A204.1 (cell line): ENCODE measurements at regions not wholly inside any gene's neighbourhood (a gene's known extent, or its start where the extent isn't known, plus 50 kb on each side); places are given as distances from the start of the nearest gene placed in this dataset.
"Not testable (repeated sequence)": the region's sequence is repeated elsewhere in the genome, so short reads cannot be mapped to it uniquely, and the experiment has no call there.

Source experiments
- FAIRE-seq: peaks from 2 replicates; lab custom pipeline; 2012; peaks lifted over from hg19 to GRCh38; lab: Jason Lieb, UNC

DNA sequence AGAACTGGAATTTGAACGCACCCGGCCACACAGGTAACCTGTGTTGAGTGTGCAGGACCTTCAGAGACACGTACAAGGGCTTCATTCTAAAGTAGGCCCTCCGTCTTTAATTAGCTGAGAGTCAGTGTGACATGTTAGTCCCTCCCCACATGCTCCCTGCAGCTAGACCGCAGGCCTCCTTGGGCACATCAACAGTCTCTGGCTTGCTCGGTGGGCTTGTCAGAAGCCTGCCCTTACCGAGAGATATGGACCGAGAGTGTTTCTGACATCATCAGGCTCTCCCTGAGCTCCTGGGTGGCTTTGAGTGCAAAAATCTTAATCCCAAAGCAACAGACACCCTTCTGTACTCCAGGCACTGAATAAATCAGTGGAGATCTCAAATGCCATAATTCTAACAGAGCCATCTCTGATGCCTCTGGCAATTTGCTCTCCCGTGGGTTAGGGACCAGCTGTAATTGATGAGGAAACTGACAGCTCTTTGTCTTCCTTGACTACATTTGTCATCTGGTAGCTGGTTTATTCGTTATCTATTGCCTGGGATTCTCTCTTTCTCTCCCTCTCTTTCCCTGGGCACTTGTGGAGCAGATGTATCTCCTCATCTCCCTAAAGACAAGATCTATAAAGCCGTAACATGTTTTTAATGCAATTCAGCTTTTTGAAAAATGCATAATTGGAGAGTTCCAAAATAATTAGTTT lies 850.6 kb downstream of the TYW1 start:
- FAIRE-seq, result no peak

DNA sequence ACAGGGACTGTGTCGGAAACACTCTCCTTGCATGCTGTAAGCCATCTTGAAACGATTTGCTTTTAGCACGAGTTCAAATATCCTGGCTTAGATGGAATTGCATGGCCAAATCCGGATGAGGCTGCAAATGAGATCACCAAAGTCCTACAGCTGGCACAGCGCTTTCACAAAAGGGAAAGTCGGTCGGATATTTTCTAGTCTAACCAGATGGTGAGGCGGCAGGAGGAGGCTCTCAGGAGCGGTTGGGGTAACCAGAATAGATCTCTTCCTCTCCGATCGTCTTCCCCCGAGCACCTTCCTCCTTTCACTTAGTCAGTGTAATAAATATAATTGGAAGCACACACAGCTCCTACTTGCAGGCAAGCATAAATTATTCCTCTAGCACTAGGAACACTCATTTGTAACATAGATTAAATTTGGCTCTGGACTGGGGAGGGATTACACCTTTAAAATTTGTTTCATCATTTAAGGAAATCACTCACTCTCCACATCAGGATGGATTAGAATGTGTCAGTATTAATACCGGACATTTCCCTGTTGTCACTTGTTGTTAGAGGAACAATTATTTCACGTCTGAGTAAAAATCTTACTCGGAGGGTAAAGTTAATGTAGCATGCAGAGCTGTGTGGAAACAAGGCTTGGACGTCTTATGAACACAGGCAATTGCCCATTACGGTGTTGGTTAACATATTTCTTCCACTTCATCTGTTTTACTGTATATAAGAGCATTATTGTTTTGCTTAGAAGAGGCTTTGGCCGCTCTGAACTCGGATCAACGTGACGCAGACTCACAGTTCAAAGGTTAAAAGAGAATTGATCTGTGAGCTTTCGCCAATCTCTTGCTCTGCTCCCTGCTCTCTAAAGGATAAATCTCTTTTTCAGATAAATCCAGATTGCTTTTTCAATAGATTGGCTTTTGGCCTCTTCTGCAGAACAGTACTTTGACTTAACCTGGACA lies 857.9 kb downstream of the TYW1 start:
- no peak for FAIRE-seq

GRCh38 chr7:67855322-67855721 lies 858.7 kb downstream of the TYW1 start:
- no peak for FAIRE-seq

DNA sequence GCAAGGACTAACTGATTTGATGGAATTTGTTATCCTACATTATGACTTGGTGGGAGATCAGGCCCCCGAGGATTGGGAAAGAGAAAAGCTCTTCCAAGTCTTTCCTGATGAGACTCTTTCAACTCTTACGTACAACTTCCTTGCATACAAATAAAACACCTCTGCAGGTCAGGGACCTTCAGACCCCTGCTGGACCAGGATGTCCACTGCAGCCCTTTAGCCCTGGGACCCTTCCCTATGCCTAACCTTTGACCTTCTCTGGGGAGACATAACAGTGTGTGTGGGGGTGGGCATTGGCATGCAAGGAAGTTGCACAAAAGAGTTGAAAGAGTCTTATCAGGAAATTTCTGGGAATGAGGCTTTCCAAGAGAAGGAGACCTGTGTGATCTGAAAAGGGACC lies 859.4 kb downstream of the TYW1 start:
- FAIRE-seq, result no peak

GRCh38 chr7:67857698-67858097 lies 861.1 kb downstream of the TYW1 start:
- FAIRE-seq, result no peak

DNA sequence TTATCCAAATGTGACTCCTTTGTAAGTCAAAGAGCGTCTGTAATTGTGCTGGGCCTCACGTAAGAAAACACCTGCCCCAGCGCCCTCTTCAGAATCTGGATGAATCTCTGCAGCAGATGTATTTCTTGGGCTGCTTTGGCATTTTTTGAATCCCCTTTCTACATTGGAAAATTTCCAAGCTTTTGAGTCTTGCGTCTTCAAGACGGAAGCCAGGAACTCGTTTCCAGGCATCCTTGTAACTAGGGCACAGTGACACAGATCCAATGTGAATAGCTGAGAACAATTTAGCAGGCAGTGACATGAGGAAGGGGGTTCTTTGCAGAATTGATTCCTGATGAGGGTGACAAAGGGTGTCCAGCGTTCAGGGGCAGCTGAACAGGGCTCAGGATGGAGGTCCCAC lies 862.3 kb downstream of the TYW1 start:
- no peak for FAIRE-seq

- no peak for FAIRE-seq
Observed at GRCh38 chr7:67863911-67864310, 867.3 kb downstream of the TYW1 start.

- no peak for FAIRE-seq
Observed at GRCh38 chr7:67866054-67866453, 869.4 kb downstream of the TYW1 start.

- no peak for FAIRE-seq
Observed at GRCh38 chr7:67866812-67867211, 870.2 kb downstream of the TYW1 start.

GRCh38 chr7:67870396-67870795 lies 873.8 kb downstream of the TYW1 start:
- no peak for FAIRE-seq

DNA sequence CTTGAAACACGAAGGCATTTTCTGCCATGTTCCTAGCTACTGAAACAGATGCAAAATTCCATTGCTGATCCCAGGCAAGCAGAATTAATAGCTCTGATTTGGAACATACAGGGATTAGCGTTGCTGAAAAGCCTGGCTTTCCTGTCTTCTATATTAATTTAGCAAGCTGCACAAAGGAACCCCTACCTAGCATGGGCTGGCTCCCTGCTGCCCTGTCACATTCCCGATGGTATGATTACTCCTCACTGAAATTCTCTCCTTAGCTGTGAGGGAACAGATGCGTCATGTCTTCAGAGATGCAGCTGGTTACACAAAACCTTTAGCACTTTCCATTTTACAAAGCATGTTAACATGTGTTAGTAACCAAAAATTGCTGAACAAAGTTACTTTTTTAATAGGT lies 878.9 kb downstream of the TYW1 start:
- no peak for FAIRE-seq

GRCh38 chr7:67878808-67879207 lies 882.2 kb downstream of the TYW1 start:
- no peak for FAIRE-seq

- no peak for FAIRE-seq
Observed at GRCh38 chr7:67882843-67883242, 886.2 kb downstream of the TYW1 start.

DNA sequence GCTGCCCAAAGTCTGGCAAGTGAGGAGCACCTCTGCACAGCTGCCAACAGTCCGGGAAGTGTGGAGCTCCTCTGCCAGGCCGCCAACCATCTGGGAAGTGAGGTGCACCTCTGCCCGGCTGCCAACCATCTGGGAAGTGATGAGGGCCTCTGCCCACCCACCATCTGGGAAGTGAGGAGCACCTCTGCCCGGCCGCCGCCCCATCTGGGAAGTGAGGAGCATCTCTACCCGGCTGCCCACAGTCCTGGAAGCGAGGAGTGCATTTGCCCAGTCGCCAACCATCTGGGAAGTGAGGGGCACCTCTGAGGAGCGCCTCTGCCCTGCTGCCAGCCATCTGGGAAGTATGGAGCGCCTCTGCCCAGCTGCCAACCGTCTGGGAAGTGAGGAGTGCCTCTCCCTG lies 893.7 kb downstream of the TYW1 start:
- no peak for FAIRE-seq

- no peak for FAIRE-seq
Observed at GRCh38 chr7:67894746-67895145, 898.1 kb downstream of the TYW1 start.

- FAIRE-seq, result no peak
Observed at GRCh38 chr7:67896721-67897120, 900.1 kb downstream of the TYW1 start.

GRCh38 chr7:67900456-67900855 lies 903.8 kb downstream of the TYW1 start:
- no peak for FAIRE-seq

DNA sequence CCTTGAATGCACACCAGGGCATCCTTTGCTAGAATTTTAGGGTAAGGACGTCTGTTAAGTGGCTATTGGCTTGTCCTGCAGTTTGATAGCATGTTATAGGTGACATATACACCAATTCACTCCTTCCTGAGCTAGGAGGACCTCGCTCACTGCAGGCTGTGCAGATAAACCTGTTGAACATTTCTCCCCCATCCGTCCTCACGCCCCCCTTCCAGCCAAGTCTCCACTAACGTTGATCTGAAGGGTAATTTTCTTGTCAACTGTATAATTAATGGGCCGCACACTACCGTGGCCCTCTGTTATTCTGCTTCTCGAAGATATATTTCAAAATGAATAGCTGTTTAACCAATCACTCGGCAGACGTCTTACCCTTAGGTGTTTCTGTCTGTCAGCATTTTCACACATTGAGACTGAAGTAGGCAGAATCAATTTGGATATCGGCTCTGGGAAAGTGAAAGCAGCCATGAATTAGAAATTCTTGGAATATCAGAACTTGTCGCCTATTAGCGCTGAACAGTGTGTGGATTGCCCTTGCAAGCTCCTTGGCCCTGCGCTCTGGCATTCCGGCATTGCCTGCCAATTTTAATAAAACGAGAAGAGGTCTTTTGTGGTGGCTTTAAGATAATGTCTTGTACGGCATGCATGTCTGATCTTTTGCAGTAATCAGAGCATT lies 905.3 kb downstream of the TYW1 start:
- FAIRE-seq, result no peak

DNA sequence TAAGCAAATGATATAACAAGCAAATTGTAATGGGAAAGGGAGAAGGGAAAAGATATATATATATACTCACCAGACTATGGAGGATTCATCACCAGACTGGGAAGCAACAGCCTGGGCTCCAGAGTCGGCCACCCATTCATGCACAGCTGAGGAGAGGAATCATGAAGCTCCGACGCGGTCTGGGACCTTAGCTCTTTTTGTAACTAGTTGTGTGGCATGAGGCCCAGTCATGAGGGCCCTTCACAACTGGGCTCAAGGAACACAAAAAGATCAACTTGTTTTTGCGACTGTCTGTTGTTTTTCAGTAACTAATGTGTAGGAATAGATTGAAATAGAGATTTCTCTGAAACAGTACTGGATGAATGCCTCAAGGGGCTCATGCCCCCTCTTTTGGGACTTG lies 911.2 kb downstream of the TYW1 start:
- FAIRE-seq, result no peak

- no peak for FAIRE-seq
Observed at GRCh38 chr7:67912437-67912836, 915.8 kb downstream of the TYW1 start.

DNA sequence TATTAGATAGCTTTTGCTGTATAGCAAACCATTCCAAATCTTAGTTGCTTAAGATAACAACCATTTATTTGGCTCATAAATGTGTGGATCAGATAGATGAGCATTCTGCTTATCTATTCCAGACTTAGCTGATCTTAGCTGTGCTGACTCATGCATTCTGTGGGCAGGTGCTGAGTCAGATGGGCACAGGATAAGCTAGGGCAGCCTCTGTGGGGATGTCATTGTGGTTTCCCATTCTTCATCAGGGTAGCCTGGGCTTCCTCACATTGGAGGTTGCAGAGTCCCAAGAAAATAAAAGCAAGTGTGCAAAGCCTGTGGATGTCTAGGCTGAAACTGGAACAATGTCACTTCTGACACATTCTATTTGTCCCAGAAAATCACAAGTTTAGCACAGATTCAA lies 917.0 kb downstream of the TYW1 start:
- no peak for FAIRE-seq

GRCh38 chr7:67916111-67916510 lies 919.5 kb downstream of the TYW1 start:
- not testable (repeated sequence) for FAIRE-seq
